ENCODE measurements at regions not wholly inside any gene's neighbourhood (a gene's known extent, or its start where the extent isn't known, plus 50 kb on each side); places are given as distances from the start of the nearest gene placed in this dataset.

DNA sequence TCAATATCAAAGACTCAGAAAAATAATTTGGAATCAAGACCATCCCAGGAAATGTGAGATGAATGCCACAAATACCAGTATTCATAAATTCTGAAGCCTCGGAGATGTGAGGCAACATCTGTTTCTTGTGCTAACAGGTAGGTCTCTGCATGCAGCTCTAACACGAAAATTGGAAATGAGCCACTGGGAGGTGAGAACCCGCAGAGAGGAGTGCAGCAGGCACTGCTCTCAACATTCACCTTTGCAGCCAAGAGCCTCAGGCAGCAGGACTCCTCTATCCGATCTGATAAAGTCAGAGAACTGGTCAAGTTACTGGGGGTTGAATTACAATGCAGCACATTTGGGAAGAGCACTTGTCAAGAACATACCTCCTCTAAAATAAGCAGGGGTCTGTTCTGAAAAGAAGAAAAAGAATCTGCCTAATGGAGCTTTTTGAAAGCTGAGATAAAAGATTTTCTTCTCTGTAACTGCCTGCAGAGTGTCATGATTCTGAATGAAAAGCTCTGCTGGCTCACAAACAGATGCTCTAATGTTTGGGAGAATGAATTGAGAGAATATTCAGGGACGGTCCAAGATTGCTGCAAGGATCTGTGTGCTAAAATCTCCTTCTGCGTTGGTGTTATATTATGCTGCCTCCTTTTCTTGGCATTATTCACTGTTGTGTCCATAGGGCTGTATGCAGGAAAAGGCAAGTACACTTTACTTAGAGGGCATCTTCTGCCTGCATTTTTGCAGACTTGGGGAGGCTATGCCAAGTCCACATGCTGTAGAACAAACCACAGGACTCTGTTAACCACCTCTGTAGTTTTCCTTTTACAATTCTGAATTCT is 209.6 kb upstream of the KRR1 start:
- Histone ChIP-seq H3K36me3 (ENCODE audit: control insufficient read depth in 1 of 2, insufficient read depth in 2 of 2, low read length in 2 of 2) (no peaks in the 10 kb centered on the region), H3K27ac (ENCODE audit: low read depth, low read length) (no peak overlapping the region), H3K27me3 (ENCODE audit: control insufficient read depth in 1 of 2, insufficient read depth in 2 of 2, low read length in 2 of 2) (no peaks in the 10 kb centered on the region), H3K9me3 (ENCODE audit: control insufficient read depth in 1 of 2, low read length in 2 of 2) (no peaks in the 10 kb centered on the region), H3K4me3 (ENCODE audit: low read depth in 1 of 2, low read length in 2 of 2) (no peak overlapping the region), H3K9ac (ENCODE audit: low read depth in 1 of 2, low read length in 2 of 2) (no peak overlapping the region), H3K4me1 (ENCODE audit: control insufficient read depth in 1 of 2, insufficient read depth in 2 of 2, low read length in 2 of 2) (peaks cover 3 to 22% of the 10 kb centered on the region in 2 donors)

- Histone ChIP-seq H3K4me1 (ENCODE audit: control insufficient read depth in 1 of 2, insufficient read depth in 2 of 2, low read length in 2 of 2) (peaks cover 0 to 23% of the 10 kb centered on the region in 2 donors), H3K27ac (ENCODE audit: low read depth, low read length) (no peak overlapping the region), H3K36me3 (ENCODE audit: control insufficient read depth in 1 of 2, insufficient read depth in 2 of 2, low read length in 2 of 2) (no peaks in the 10 kb centered on the region), H3K9me3 (ENCODE audit: control insufficient read depth in 1 of 2, low read length in 2 of 2) (no peaks in the 10 kb centered on the region), H3K9ac (ENCODE audit: low read depth in 1 of 2, low read length in 2 of 2) (no peak overlapping the region), H3K4me3 (ENCODE audit: low read depth in 1 of 2, low read length in 2 of 2) (no peak overlapping the region), H3K27me3 (ENCODE audit: control insufficient read depth in 1 of 2, insufficient read depth in 2 of 2, low read length in 2 of 2) (no peaks in the 10 kb centered on the region)
These were observed 206.5 kb upstream of the KRR1 start for GRCh38 chr12:75717902-75718301.

GRCh38 chr12:75716291-75717025 is 205.0 kb upstream of the KRR1 start:
- H3K4me3 ChIP-seq (ENCODE audit: low read depth in 1 of 2, low read length in 2 of 2), result no peak overlapping the region
- peaks cover 0 to 20% of the 10 kb centered on the region in 2 donors for H3K4me1 ChIP-seq (ENCODE audit: control insufficient read depth in 1 of 2, insufficient read depth in 2 of 2, low read length in 2 of 2)
- H3K36me3 ChIP-seq (ENCODE audit: control insufficient read depth in 1 of 2, insufficient read depth in 2 of 2, low read length in 2 of 2), result no peaks in the 10 kb centered on the region
- H3K27me3 ChIP-seq (ENCODE audit: control insufficient read depth in 1 of 2, insufficient read depth in 2 of 2, low read length in 2 of 2), result no peaks in the 10 kb centered on the region
- no peaks in the 10 kb centered on the region for H3K9me3 ChIP-seq (ENCODE audit: control insufficient read depth in 1 of 2, low read length in 2 of 2)
- H3K27ac ChIP-seq (ENCODE audit: low read depth, low read length), result no peak overlapping the region
- H3K9ac ChIP-seq (ENCODE audit: low read depth in 1 of 2, low read length in 2 of 2), result no peak overlapping the region

- no peak overlapping the region for H3K27ac ChIP-seq (ENCODE audit: low read depth, low read length)
- peaks cover 0 to 12% of the 10 kb centered on the region in 2 donors for H3K4me1 ChIP-seq (ENCODE audit: control insufficient read depth in 1 of 2, insufficient read depth in 2 of 2, low read length in 2 of 2)
- H3K9me3 ChIP-seq (ENCODE audit: control insufficient read depth in 1 of 2, low read length in 2 of 2), result no peaks in the 10 kb centered on the region
- H3K36me3 ChIP-seq (ENCODE audit: control insufficient read depth in 1 of 2, insufficient read depth in 2 of 2, low read length in 2 of 2), result no peaks in the 10 kb centered on the region
- no peak overlapping the region for H3K9ac ChIP-seq (ENCODE audit: low read depth in 1 of 2, low read length in 2 of 2)
- no peaks in the 10 kb centered on the region for H3K27me3 ChIP-seq (ENCODE audit: control insufficient read depth in 1 of 2, insufficient read depth in 2 of 2, low read length in 2 of 2)
- H3K4me3 ChIP-seq (ENCODE audit: low read depth in 1 of 2, low read length in 2 of 2), result no peak overlapping the region
These were observed 204.3 kb upstream of the KRR1 start for GRCh38 chr12:75715682-75716081.

DNA sequence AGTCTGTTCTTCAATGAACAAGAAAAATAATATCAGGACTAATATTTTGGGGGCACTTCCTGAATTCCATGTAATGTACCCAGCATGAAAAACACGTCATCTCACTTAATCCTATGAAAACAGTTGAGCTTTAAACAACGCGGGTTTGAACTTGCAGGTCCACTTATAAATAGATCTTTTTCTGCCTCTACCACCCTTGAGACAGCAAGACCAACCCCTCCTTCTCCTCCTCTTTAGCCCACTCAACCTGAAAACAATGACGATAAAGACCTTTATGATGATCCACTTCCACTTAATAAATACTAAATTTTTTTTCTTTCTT is 203.9 kb upstream of the KRR1 start:
- H3K27me3 ChIP-seq (ENCODE audit: control insufficient read depth in 1 of 2, insufficient read depth in 2 of 2, low read length in 2 of 2), result no peaks in the 10 kb centered on the region
- peaks cover 0 to 11% of the 10 kb centered on the region in 2 donors for H3K4me1 ChIP-seq (ENCODE audit: control insufficient read depth in 1 of 2, insufficient read depth in 2 of 2, low read length in 2 of 2)
- H3K27ac ChIP-seq (ENCODE audit: low read depth, low read length), result no peak overlapping the region
- H3K9ac ChIP-seq (ENCODE audit: low read depth in 1 of 2, low read length in 2 of 2), result no peak overlapping the region
- H3K9me3 ChIP-seq (ENCODE audit: control insufficient read depth in 1 of 2, low read length in 2 of 2), result no peaks in the 10 kb centered on the region
- no peaks in the 10 kb centered on the region for H3K36me3 ChIP-seq (ENCODE audit: control insufficient read depth in 1 of 2, insufficient read depth in 2 of 2, low read length in 2 of 2)
- H3K4me3 ChIP-seq (ENCODE audit: low read depth in 1 of 2, low read length in 2 of 2), result no peak overlapping the region

DNA sequence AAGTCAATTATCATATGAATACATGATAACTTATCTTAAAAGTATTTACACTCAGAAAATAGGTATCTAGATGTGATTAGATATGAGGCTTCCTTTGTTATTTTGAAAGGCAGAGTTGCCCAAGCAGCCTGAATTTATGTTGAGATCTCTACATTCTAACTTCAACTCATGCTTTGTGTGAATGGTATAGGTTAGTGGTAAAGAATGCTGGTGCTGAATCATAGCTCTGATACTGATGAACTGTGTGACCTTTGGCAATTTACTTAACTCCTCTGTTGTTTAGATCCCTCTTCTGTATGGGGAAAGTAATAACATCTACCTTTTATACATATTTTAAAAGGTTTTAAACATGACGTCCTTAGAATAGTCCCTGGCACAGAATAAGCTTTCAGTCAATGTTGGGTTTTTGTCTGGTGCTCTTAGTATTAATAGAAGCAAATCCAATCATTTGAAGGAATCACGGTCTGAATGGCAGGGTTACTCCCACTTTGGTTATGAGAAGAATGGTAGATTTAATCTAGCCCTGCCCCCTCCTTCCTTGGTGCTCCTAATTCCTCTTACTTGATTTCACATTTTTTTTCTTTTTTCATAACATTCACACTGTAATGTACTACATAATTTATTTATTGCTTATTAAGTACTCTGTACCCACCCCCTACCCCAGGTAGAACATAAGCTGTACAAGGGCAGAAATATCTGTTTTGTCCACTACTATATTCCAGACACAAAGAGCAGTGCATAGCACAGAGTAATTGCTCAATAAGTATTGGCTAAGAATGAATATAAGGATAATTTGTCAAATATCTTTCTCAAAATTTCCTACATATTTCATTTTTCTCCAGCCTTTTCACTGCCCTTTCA is 203.3 kb upstream of the KRR1 start:
- no peaks in the 10 kb centered on the region for H3K27me3 ChIP-seq (ENCODE audit: control insufficient read depth in 1 of 2, insufficient read depth in 2 of 2, low read length in 2 of 2)
- H3K9ac ChIP-seq (ENCODE audit: low read depth in 1 of 2, low read length in 2 of 2), result no peak overlapping the region
- H3K4me3 ChIP-seq (ENCODE audit: low read depth in 1 of 2, low read length in 2 of 2), result no peak overlapping the region

DNA sequence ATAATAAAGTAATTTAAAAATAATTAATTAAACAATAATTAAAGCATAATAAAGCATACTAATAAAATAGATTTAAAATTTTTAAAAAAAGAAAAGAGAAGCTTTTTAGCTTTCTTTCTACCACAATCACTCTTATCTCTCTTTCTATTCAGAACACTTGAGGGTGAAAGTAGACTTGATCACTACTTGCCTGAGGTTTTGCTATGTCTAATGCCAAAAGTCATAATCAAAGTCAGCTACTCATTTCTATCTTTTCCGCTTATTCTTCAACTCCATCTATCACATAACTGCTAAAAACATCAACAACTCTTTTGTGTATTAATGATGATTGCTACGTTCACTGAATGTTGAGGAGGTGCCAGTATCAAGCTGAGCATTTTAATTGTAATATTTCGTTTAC is 202.0 kb upstream of the KRR1 start:
- Histone ChIP-seq H3K9me3 (ENCODE audit: control insufficient read depth in 1 of 2, low read length in 2 of 2) (no peaks in the 10 kb centered on the region), H3K36me3 (ENCODE audit: control insufficient read depth in 1 of 2, insufficient read depth in 2 of 2, low read length in 2 of 2) (no peaks in the 10 kb centered on the region), H3K4me1 (ENCODE audit: control insufficient read depth in 1 of 2, insufficient read depth in 2 of 2, low read length in 2 of 2) (peaks cover 0 to 11% of the 10 kb centered on the region in 2 donors), H3K9ac (ENCODE audit: low read depth in 1 of 2, low read length in 2 of 2) (no peak overlapping the region), H3K27ac (ENCODE audit: low read depth, low read length) (no peak overlapping the region), H3K27me3 (ENCODE audit: control insufficient read depth in 1 of 2, insufficient read depth in 2 of 2, low read length in 2 of 2) (no peaks in the 10 kb centered on the region), H3K4me3 (ENCODE audit: low read depth in 1 of 2, low read length in 2 of 2) (no peak overlapping the region)

More for the DNA sequence above, 203.3 kb upstream of the KRR1 start:
- H3K36me3 ChIP-seq (ENCODE audit: control insufficient read depth in 1 of 2, insufficient read depth in 2 of 2, low read length in 2 of 2), result no peaks in the 10 kb centered on the region
- H3K9me3 ChIP-seq (ENCODE audit: control insufficient read depth in 1 of 2, low read length in 2 of 2), result no peaks in the 10 kb centered on the region
- H3K4me1 ChIP-seq (ENCODE audit: control insufficient read depth in 1 of 2, insufficient read depth in 2 of 2, low read length in 2 of 2), result peaks cover 0 to 11% of the 10 kb centered on the region in 2 donors
- H3K27ac ChIP-seq (ENCODE audit: low read depth, low read length), result no peak overlapping the region

DNA sequence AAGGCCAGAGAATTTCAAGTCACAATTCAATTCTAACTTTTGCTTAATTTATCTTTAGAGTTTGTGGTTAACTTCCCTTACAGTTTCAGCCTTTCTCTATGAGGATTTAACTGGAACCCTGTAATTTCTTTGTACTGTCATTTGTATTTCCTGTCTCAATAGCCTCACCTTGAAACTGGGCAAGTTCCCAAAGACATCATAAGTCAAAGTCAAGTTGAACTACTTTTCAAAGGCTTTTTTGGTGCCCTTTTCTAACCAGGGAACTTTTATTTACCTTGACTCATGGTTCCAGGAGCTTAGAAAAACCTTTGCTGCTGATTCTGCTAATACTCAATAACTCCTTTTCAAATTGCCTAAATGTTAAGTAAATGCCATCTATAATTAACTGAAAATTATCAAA is 200.8 kb upstream of the KRR1 start:
- H3K9me3 ChIP-seq (ENCODE audit: control insufficient read depth in 1 of 2, low read length in 2 of 2), result no peaks in the 10 kb centered on the region

DNA sequence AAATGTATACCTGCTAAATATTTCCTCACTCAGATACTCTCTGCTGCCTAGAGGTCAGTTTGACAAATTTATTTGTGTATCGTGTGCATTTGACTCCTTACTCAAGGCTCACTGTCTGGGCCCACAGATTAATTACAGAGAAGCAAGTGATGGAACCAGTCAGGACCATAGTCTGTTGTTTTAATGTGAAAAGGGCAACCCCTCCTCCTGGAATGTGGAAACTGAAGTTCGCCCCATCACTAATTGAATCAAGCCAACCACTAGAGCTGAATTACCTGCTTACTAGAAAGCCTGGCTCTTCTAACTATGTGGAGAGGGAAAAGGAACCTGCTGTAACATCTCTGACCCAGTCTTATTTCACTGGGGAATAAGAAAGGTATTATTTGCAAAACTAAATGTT is 199.9 kb upstream of the KRR1 start:
- Histone ChIP-seq H3K9ac (ENCODE audit: low read depth in 1 of 2, low read length in 2 of 2) (no peak overlapping the region), H3K4me1 (ENCODE audit: control insufficient read depth in 1 of 2, insufficient read depth in 2 of 2, low read length in 2 of 2) (peaks cover 0 to 15% of the 10 kb centered on the region in 2 donors), H3K4me3 (ENCODE audit: low read depth in 1 of 2, low read length in 2 of 2) (no peak overlapping the region), H3K36me3 (ENCODE audit: control insufficient read depth in 1 of 2, insufficient read depth in 2 of 2, low read length in 2 of 2) (no peaks in the 10 kb centered on the region), H3K9me3 (ENCODE audit: control insufficient read depth in 1 of 2, low read length in 2 of 2) (no peaks in the 10 kb centered on the region), H3K27ac (ENCODE audit: low read depth, low read length) (no peak overlapping the region), H3K27me3 (ENCODE audit: control insufficient read depth in 1 of 2, insufficient read depth in 2 of 2, low read length in 2 of 2) (no peaks in the 10 kb centered on the region)

More for the DNA sequence above, 200.8 kb upstream of the KRR1 start:
- no peaks in the 10 kb centered on the region for H3K27me3 ChIP-seq (ENCODE audit: control insufficient read depth in 1 of 2, insufficient read depth in 2 of 2, low read length in 2 of 2)
- no peaks in the 10 kb centered on the region for H3K36me3 ChIP-seq (ENCODE audit: control insufficient read depth in 1 of 2, insufficient read depth in 2 of 2, low read length in 2 of 2)
- H3K9ac ChIP-seq (ENCODE audit: low read depth in 1 of 2, low read length in 2 of 2), result no peak overlapping the region
- H3K4me1 ChIP-seq (ENCODE audit: control insufficient read depth in 1 of 2, insufficient read depth in 2 of 2, low read length in 2 of 2), result peaks cover 0 to 11% of the 10 kb centered on the region in 2 donors
- H3K4me3 ChIP-seq (ENCODE audit: low read depth in 1 of 2, low read length in 2 of 2), result no peak overlapping the region
- H3K27ac ChIP-seq (ENCODE audit: low read depth, low read length), result no peak overlapping the region
